COR-L47 (cell line): ENCODE measurements at regions not wholly inside any gene's neighbourhood (a gene's known extent, or its start where the extent isn't known, plus 50 kb on each side); places are given as distances from the start of the nearest gene placed in this dataset.
"Not testable (repeated sequence)": the region's sequence is repeated elsewhere in the genome, so short reads cannot be mapped to it uniquely, and the experiment has no call there.

Experiments used
- DNase-seq: peaks from one replicate; lab custom pipeline; 2025; lab: John Stamatoyannopoulos, UW

DNA sequence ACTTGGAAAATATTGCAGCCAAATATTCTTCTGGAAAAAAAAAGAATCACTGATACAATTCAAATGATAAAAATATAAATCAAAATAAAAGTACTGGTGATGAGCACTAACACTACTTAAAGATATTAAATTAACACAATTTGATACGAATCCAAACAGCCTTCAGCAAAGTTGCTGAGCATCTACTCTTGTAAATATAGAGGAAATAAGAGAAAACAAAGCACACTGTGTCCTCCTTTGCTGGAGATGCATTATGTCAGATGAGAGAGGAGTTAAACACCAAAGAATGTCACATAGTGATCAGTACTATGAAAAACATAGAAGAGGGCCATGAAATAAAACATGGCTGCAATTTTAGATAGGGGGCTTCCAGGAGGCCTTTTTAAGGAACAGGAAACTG lies 177.4 kb upstream of the RNPC3 start:
- no peak for DNase-seq

- DNase-seq = no peak
Observed at GRCh38 chr1:103344930-103345329, 180.6 kb upstream of the RNPC3 start.

DNA sequence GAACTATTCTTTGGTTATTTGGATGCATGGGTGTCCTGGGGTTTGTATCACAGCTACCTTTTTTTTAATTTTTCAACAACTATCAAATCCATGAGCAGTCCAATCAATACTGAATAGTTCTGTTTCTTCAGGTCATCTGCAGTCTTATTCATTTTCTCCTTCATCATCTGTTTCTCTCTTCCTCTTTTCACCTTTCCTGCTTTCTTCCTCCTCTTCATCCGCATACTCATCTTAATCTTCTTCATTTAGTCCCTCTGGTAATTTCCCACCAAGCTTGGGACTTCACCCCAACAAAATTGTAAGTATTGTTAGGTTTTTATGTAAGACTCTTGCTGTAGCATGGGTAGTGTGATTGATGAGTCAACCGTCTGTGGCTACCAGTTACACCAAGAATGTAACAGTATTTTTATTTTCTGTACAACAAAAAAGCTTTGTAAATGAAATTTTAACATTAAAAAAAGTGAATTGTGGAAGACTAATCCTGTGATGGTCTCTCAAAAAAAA lies 184.1 kb upstream of the RNPC3 start:
- DNase-seq = no peak

GRCh38 chr1:103337779-103338178 lies 187.7 kb upstream of the RNPC3 start:
- no peak for DNase-seq

DNA sequence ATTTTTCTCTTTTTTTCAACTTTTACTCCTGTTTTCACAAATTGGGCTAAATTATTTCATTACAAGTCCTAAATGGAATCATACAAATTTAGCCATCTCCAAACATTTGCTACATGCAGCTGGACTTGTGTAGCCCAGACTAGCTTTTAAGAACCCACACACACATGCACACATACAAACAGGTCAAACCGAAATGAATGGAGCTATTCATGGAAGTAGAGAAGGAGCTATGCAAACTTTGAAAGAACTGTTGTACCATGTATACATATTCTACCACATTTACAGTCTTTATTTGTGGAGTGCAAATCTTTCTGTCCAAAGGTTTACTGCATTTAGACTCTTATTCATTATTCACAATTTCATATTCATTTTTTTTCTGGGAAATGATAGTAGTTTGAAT lies 189.1 kb upstream of the RNPC3 start:
- DNase-seq = no peak

- DNase-seq = no peak
Observed at GRCh38 chr1:103333141-103333540, 192.4 kb upstream of the RNPC3 start.

- no peak for DNase-seq
Observed at GRCh38 chr1:103327054-103327719, 198.3 kb upstream of the RNPC3 start.

- no peak for DNase-seq
Observed at GRCh38 chr1:103326595-103326994, 198.9 kb upstream of the RNPC3 start.

DNA sequence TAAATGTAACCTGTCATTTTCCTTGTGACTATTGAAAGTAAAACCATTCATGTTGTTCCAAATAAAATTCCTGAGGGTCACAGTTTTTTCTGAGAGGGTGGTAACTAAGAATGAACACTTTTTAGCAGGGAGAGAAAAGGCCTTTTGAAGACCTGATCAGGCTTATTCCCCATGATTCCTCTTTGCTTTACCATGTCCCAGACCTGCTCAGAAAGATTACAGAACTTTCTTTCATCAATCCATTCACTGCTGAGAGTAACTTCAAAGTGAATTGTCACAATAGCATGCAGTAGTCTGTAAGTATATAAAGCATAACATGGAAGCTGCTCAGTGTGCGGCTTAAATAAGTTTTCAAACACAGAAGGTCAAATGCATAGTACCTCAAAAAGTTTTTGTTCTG lies 201.5 kb upstream of the COL11A1 start:
- DNase-seq = no peak

DNA sequence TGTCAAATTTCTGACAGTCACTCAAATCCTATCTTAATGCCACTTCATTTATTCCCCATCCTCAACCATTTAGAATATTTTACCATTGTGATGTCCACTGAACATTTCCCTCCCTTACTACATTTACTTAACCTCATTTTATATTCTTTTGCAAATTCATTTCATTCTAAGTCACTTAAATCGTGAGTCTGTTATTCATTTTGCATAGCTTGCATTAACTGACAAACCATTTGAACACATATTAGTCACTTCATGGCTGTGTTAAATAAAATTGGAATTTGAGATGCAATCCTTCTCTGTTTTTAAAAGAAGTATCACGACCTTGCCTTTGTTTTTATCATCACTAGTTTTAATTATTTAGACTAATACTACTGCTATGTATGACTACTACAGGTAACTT lies 199.4 kb upstream of the COL11A1 start:
- no peak for DNase-seq

GRCh38 chr1:103283841-103284669 lies 175.7 kb upstream of the COL11A1 start:
- no peak for DNase-seq

DNA sequence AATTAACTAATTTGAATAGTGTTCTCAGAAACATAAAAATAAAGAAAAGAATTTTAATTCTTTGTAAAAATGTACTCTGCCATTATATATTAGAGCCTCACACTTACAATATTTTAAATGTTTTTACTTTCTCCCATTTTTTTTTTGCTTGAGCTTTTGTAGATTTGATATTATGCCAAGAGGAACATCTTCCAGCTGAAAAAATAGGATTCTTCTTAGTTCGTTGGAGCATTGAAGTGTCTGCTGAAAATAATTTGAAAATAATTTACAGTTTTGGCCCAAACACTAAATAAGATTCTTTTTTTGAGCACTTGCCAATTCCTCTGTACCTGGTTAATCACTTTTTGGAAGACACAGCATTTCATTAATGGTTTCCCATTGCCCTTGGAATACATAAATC lies 175.0 kb upstream of the COL11A1 start:
- no peak for DNase-seq

- DNase-seq = no peak
Observed at GRCh38 chr1:103275725-103276124, 167.4 kb upstream of the COL11A1 start.

- no peak for DNase-seq
Observed at GRCh38 chr1:103274886-103275285, 166.6 kb upstream of the COL11A1 start.

GRCh38 chr1:103273106-103273505 lies 164.8 kb upstream of the COL11A1 start:
- DNase-seq = no peak

DNA sequence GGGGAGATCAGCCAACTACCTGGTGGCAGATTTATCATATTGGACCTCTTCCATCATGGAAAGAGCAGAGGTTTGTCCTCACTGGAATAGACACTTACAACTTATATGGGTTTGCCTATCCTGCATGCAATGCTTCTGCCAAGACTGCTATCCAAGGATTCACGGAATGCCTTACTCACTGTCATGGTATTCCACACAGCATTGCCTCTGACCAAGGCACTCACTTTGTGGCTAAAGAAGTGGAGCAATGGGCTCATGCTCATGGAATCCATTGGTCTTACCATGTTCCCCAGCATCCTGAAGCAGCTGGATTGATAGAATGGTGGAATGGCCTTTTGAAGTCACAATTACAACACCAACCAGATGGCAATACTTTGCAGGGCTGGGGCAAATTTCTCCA lies 163.1 kb upstream of the COL11A1 start:
- DNase-seq = not testable (repeated sequence)

- no peak for DNase-seq
Observed at GRCh38 chr1:103267893-103268292, 159.6 kb upstream of the COL11A1 start.

- DNase-seq = no peak
Observed at GRCh38 chr1:103267266-103267665, 158.9 kb upstream of the COL11A1 start.

- DNase-seq = no peak
Observed at GRCh38 chr1:103266036-103266435, 157.7 kb upstream of the COL11A1 start.

DNA sequence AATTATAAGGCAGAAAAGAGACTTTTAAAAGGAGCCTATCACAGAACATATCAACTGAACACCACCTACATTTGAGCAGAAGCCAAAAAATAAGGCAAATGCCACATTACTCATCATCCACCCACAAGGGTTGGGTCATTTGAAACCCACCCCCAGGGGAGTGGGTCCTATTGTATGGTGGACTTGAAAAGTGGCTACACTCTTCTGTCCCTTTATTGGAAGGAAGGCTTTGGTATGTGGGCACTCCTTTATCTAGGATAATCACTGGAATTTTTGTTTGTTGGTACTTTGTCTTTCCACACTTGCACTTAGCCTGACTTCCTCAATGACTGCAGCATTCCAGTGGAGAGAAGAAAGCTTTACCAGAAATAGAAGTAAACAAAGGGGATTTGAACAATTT lies 157.2 kb upstream of the COL11A1 start:
- no peak for DNase-seq

- no peak for DNase-seq
Observed at GRCh38 chr1:103259982-103260381, 151.7 kb upstream of the COL11A1 start.

DNA sequence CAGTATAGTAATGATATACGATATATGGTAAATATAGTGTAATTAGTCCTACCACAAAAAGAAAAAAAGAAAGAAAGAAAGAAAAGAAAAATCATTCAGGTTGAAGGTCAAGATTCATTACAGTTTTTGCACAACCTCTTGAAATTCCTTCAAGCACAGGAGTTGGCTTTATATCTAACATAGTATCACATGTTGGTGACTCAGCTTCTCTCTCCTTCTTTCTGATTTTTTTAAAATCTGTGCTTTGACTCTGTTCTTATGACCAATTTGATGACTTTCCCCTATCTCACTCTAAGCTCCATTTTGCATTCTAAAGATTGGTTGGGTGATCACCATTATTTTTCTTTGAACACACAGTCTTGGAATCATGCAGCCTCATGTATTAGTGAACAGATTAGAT lies 148.2 kb upstream of the COL11A1 start:
- DNase-seq = no peak

DNA sequence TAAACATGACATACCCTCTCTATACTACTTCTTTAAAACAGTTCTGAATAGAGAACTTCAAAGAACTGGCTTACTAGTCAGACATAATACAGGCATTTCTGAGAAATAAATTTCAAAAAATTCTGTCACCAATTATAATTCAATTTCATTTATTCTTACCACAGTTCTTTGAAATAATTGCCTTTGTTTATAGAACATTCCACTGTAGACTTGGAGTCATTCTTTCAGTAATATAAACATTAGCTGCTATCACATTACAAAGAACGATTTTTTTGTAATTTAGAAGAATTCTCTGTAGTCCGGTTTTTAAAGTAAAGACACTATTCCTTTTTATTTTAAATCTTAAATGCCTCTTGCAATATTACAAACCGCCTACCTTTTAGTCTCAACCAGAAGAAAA lies 146.4 kb upstream of the COL11A1 start:
- no peak for DNase-seq
